NK-92 treated with Interleukin-12 subunit alpha and Interleukin-12 subunit beta, amount 100 ng/mL, for 24 hours (cell line): ENCODE measurements at regions not wholly inside any gene's neighbourhood (a gene's known extent, or its start where the extent isn't known, plus 50 kb on each side); places are given as distances from the start of the nearest gene placed in this dataset.
A peak's percentile ranks its signal among the peaks of the same experiment; 100 is the strongest.

Source experiments
- DNase-seq: peaks from one replicate; lab custom pipeline; 2025; lab: John Stamatoyannopoulos, UW

DNA sequence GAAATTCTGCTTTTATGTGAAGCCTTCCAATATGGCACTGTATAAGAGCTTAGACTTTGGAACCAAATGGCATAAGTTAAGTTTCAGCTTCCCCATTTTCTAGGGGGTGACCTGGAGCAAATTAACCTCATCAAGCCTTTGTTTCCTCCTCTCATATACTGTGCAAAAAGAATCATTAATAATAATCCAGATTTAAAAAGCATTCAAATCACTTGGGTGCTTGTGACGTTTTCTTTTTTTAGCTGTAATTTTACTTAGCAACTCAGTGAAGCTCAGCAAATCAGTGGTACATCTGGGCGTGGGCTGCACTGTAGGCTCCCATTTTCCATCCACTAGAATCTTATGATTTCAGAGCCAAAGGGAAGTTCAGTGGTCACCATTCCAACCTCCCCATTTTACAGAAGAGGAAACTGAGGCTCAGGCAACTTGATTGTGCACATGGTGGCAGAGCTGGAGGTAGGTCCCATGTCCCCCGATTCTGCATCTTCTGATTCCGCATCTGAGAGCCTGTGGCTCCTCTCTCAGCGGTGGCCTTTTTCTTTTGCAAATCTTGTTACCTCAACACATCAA is 131.2 kb downstream of the SNAPC1 start:
- DNase-seq: no peak

DNA sequence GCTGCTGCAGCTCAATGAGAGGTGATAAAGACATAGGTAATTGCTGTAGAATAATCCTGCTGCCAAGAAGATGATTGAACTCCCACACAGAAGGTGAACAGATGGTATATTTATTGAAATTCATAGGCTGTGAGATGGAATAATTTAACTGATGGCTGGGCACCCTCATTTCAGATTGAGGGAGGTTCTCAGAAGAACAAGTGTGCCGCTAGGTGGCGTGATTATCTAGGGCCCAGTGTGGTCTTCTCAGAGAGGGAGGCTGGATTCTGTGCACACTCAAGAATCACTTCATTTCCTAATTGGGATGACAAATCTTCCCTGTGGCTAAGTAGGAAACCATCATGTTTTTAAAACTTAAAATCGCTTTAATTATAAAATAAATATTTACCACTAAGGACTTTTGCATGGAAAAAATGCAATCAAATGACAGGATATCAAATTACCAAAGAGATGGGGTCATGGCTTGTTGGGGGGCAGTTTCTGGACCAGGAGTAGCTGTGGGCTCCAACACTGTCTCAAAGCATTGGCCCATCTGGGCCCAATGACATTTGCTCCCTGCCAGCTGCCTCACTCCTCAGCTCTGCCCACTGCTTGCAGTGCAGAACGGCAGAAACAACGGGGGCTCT is 132.3 kb downstream of the SNAPC1 start:
- DNase-seq: peak; percentile 35

GRCh38 chr14:61897300-61897699 is 135.1 kb downstream of the SNAPC1 start:
- no peak for DNase-seq

DNA sequence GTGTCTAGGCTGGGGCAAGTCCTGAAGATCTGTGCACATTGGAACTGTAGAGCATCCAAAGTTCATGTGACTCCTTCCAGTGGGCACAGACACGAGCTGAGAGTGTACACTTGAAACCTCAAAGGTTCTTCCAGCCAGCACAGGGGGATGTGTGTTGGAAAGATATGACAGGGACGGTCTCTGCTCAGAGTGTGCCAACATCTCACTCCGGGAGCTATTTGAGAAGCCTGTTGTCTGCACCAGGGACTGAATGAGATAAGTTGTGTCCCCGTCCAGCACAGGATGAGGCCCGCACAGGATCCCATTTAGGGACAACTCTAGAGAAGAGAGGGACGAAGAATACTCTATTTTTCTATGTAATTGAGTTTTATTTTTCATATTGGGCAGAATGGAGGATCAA is 136.3 kb downstream of the SNAPC1 start:
- DNase-seq: no peak

- DNase-seq: no peak
Measured at GRCh38 chr14:61899497-61899896, 137.3 kb downstream of the SNAPC1 start.

DNA sequence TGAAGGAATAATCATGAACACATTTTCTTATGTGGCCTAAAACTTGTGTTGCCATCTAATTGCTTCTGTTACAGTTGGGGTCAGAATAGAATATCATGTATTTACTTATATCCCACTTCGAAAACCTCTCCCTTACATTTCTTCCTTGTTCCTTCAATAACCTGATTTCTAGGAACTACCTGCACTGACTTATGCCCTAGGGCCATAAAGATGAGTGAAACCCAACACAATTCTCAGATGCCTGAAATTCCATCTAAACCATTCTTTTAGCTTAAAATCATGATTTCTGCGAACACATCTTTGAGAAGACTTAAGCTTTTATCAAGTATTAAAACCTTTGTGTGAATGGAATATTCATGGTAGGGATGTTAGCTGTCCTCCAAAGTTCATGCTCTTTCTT is 142.7 kb downstream of the SNAPC1 start:
- no peak for DNase-seq

GRCh38 chr14:61911574-61911973 is 149.4 kb downstream of the SNAPC1 start:
- no peak for DNase-seq

DNA sequence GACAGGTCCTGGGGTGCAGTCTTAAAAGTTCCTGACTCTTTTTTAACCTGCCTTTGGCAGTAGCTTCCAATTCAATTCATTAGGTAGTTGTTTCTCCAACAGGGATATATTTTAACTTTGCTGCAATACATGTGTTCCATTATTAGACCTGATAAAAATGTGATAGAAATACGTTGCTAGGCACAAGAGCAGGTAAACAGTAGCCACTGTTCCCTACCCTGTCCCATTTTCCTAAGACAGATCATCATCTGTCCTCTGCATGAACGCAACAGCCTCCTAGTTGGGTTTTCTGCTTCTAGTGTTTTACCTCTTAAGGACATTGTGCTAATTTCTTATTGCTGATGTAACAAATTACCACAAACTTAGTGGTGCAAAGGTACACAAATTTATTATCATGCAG is 156.8 kb downstream of the SNAPC1 start:
- no peak for DNase-seq

DNA sequence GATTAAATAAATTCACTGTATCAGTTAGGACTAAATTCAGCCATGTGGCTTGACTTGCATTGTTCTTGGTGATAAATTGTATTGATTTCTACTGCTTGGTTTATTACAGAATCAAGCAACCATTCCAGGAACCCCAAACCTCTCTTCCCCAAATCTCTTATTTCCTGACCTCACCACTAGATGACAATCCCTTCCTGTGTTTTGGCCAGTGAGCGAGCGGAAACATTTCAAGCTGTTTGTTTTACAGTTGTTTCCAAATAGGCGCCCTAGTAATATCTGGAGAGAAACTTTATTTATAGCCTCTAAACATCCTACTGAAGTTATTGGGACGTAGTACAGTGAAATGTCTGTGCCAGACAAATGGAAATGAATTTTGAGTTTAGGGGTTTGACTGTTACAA is 161.1 kb downstream of the SNAPC1 start:
- DNase-seq: no peak

GRCh38 chr14:61925043-61925442 is 162.8 kb downstream of the SNAPC1 start:
- no peak for DNase-seq

DNA sequence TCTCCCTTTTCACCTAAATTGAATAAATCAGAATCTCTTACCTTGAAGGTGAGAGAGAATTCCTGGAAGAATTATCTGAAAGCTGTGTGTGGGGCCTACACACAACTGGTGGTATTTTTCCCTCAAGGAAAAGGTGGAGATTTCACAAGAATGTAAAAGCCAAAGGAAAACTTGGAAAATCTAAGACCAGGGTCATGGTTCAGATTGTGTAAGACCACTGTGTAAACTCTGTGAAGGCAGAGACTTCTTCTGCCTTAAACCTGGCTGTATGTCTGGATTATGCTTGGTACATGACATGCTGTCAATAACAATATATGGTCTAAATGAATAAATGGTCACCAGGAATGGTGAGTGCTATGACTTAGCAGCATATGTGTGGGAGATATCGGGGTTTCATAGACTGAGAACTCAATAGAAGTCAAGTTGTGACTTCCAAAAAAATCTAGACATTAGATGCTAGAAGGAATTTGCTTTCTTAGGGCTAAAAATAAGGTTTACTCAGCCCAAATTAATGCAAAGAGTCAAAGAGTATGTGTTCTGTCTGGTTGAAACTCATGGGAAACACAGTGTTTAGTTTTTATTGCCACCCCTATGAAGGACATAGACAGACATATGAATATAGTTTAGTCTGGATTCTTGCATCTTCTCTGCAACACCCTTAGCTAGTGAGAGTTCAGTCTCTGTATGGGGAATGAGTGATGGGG is 163.7 kb downstream of the SNAPC1 start:
- DNase-seq: no peak

GRCh38 chr14:61927060-61927459 is 164.8 kb downstream of the SNAPC1 start:
- DNase-seq: no peak

GRCh38 chr14:61927520-61927919 is 165.3 kb downstream of the SNAPC1 start:
- no peak for DNase-seq

DNA sequence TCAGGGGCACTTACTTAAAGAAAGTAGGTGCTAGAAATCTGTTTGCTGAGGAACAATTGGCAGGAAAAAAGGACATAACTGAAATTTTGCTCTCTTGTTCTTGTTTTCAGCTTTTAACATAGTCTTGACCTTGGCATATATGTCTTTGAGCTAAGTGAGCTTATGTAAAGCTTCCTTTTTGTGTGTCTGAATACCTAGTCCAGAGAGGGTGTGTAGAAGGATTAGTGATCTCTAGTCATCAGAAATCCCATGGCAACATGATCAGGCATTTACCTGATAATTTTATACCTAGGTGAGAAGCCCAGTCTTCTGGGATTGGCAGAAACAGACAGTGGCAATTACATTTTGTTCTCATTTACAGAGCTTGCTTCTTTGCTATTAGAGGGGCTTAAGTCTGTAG is 166.1 kb downstream of the SNAPC1 start:
- DNase-seq: no peak

- no peak for DNase-seq
Measured at GRCh38 chr14:61928701-61929100, 166.5 kb downstream of the SNAPC1 start.

- no peak for DNase-seq
Measured at GRCh38 chr14:61929651-61930050, 167.4 kb downstream of the SNAPC1 start.

DNA sequence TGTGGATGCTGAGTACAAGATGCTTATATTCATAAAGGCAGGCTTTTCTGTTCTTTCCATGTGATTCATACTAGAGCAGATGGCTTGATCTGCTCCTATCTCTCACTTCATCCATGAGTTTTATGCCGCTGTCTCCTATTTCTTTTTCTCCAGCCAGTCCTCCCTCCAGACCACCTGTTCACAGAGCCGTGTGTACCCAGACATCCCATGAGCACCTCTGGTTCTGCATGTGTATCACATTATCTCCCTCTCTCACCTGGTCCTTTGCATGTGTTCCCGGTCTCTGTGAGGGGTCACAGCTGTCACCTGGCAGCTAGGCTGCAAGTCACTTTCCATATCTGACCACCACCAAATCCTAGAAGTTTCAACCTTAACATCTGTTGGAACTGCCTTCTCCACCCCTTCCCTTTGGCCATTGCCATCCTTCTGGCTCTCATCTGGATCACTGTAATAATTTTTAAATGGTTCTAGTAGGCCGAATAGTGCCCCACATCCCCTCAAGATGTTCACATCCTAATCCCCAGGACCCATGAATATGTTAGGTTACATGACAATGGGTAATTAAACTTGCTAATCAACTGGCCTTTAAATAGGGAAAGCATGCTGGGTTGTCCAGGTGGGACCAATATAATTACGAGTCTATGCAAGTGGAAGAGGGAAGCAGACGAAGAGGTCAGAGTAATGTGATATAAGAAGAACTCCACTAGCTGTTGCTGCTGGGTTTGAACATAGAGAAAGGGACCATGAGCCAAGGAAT is 168.1 kb downstream of the SNAPC1 start:
- no peak for DNase-seq

DNA sequence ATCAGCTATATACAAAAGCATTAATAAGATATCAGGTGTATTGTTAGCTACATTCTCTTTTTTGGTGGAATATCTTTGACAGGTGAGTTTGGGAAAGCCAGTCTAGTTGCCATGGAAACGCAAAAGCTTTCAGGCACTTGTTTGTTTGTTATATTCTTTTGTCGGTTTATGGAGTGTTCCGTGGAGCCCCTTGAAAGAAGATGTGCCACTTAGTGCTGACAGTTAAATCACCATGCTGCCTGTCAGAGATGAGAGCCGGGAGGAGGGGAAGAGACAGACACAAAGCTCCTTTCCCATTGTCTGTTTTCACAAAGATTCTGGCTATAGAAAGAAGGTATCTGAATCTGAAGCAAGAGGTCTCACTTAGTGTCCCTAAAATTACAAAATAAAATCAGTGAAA is 170.8 kb downstream of the SNAPC1 start:
- DNase-seq: no peak

DNA sequence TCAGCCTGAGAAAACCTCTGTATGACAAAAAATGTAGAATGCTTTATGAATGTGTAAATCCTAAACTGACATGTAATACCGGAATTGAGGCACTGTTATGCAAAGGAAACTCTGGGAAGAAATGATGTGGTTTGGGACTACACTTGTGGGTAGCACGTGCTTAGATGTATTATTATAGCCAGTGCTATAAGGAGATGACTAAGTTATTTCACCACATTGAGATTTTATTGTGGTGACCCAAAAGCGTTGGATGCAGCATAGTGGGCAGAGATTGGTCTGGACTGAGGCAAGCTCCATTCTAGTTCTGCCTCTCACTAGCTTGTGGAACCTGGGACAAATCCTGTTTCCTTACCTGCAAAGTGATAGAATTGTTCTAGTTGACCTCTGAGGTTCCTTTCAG is 172.2 kb downstream of the SNAPC1 start:
- DNase-seq: no peak

DNA sequence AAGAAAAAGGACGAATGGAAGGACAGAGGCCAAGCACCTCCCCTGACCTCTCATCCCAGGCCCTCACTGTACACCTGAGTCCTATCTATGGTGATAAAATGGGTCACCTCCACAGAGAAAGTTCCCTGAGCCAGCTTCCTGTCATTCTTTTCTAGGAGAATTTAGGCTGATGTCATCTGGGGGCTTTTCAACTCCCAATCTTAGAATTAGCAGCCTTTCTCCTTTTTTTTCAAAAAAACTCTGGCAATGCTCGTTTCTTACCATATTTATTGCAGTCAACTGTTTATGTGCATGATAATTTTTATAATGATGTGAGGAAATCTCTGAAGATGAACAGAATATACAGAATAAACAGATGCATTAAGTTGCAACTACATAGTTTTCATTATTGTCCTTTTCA is 177.6 kb downstream of the SNAPC1 start:
- DNase-seq: no peak

GRCh38 chr14:61940666-61941420 is 178.6 kb downstream of the SNAPC1 start:
- no peak for DNase-seq
